ENCODE measurements at regions not wholly inside any gene's neighbourhood (a gene's known extent, or its start where the extent isn't known, plus 50 kb on each side); places are given as distances from the start of the nearest gene placed in this dataset.
A peak's percentile ranks its signal among the peaks of the same experiment; 100 is the strongest.

DNA sequence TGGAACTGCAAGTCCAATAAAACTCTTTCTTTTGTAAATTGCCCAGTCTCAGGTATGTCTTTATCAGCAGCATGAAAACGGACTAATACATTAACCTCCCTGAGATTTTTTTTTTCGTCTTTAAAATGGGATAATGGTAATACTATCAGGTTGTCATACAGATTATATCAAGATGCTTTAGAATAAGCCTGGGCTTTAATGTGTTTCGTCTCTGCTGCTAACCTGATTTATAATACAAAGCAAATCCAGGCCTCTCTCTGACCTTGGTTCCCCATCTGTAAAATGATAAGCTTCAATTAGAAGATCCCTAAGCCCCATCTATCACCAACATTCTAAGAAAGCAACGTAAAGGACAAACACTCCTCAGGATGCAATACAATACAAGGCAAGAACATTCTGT is 283.5 kb downstream of the LRATD1 start:
- no peak for DNase-seq

GRCh38 chr2:14923820-14924580 is 291.5 kb downstream of the LRATD1 start:
- DNase-seq = no peak

GRCh38 chr2:14925471-14925870 is 293.0 kb downstream of the LRATD1 start:
- DNase-seq = no peak

- DNase-seq = peak in 1 of 2 experiments; percentile 11
Observed at GRCh38 chr2:14927021-14927564, 294.6 kb downstream of the LRATD1 start.

DNA sequence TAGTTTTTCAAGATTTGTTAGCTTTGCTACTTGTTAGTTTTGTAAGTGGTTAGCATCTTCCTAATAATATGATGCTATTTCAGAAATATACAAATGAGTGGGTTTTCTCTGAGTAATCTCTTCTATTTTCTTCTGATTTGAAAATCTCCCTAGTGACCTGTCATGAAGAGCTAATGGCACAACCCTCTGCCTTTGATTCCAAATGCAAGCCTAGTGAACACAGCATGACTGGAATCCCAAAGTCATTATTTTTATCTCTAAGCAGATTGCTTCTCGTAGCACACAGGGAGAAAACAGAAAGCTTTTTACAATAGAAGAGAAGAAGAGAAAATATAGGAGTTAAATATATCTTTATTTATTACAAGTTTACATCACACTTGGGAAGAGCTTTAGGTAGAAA is 295.5 kb downstream of the LRATD1 start:
- no peak for DNase-seq

- DNase-seq = no peak
Observed at GRCh38 chr2:14930441-14930840, 297.9 kb downstream of the LRATD1 start.

- no peak for DNase-seq
Observed at GRCh38 chr2:14932285-14932684, 299.8 kb downstream of the LRATD1 start.

DNA sequence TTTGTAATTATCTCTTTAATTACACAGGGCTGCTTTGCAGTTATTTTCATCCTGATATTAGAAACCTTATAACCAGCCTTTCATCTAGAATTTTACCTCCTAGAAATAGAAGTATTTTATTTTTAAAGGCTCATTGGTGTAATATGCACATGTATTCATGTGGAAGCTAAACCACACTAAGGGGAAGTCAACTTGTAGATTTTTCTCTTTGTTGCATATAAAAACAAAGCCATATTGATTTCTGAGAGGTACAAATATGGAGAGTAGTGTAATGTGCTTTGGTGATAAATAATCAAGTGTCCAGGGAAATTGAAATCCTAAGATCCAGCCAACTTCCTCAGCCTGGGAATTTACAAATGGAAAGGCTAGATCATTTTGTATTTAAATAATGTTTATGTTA is 301.2 kb downstream of the LRATD1 start:
- DNase-seq = no peak

DNA sequence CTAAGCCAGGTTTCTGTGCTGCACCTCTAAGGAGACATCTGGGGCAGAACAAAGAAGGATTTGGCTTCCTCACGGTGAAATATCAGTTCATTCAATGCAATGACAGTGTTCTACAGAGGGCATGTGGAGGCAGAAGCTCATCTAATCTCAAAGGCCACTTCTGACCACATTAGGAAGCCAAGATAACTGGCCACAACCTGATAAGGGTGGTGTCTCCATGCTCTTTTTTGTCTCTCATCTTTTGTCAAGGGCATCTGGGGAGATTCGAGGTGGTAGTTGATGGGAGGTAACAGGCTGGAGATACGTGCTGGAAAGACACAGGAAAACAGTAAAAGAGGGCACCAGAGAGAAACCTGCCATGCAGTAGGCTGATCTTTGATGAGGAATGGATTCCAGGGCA is 303.9 kb downstream of the LRATD1 start:
- no peak for DNase-seq

DNA sequence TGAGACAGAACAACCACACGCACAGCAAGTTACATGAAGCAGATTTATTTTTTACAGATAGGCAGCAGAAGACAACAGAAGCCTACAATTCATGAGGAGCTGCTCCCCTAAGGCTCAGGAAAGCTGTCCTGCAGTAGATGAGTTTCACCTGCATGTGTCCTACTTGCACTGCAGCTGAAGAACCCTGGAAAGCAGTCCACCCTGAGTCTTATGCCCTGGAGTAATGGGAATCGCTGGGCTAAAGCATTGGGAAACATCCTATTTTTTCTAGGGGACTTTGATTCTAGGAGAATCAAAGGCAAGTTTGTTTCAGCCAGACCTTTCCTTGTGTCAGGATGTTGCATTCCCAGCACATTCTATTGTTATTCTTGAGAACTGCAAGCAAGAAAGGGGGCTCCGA is 304.8 kb downstream of the LRATD1 start:
- no peak for DNase-seq

GRCh38 chr2:14941151-14941631 is 308.7 kb downstream of the LRATD1 start:
- DNase-seq = no peak

- DNase-seq = no peak
Observed at GRCh38 chr2:14942987-14943386, 310.5 kb downstream of the LRATD1 start.

GRCh38 chr2:14944562-14945346 is 312.2 kb downstream of the LRATD1 start:
- peak; percentile 49 to 52 for DNase-seq

DNA sequence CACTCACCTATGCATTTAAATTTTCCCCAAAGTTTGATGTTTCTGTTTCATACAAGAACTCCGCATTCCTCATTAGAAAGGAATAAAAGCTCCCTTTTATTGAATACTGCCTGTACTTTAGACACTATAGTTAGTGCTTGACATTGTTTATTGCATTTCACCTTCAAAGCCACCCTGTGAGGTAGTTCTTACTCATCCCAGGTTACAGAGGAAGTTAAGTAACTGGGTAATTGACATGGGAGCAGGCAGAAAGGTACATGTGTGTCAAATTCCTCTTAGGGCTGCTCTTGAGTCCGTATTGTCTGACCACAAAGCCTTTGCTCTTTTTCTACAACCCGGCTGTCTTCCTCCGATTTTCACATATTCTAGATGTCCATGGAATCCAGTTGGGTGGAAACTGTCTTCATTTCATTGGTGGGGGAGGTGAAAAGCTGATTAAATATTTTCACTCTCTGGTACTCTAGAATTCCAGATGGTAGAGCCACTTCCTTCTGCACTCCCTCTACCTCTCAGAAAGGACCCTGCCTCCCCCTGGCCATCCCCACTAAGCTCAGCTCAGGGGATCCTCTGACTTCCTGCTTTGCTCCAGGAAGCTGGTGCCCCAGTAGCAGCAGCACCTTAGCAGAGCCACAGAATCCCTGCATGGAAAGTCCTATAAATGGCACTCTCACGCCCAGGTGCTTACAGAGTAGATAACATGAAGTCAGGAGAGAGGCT is 319.2 kb downstream of the LRATD1 start:
- DNase-seq = no peak

DNA sequence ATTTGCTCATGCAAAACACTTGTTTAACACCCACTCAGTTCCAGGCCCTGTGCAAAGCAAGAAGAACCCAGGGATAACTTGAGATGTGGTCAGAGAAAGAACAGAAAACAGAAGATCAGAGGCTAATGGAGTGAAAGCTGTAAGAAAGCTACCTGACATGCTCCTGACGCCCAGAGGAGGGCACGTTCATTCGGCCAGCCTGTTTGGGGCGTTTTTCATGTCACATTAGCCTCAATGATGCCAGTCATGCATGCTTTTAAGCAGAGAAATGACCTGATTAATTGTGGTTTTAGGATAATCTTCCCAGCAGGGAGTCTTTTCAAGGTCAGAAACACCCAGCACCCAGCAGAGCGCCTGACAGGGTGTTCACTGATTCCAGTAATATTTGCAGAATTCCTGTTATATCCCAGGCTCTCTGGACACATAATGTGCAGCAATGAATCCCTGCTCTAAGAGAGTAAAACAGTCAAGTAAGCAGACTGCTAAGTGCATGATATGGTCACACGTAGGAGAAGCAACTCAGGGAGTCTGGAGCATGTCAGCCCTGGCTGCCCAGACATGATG is 320.0 kb downstream of the LRATD1 start:
- no peak for DNase-seq

- no peak for DNase-seq
Observed at GRCh38 chr2:14960686-14961324, 328.3 kb downstream of the LRATD1 start.

- no peak for DNase-seq
Observed at GRCh38 chr2:14967729-14968128, 335.2 kb downstream of the LRATD1 start.

DNA sequence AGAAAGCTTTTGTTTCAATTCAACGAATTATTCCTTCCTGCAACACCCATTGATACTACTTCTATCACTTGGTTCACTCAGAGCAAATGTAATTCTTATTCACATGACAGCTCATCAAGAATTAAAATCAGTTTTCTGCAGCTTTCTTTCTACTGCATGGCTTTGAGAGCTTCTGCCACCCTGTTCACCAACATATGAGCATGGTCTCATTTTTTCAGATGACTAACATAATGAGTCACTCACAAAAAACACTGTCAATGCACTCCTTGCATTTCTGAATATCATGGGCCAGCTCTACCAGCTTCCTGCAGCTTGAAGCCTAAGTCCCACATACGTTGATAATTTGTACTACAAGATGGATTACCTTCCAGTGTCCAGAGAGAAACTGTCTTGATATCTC is 342.9 kb downstream of the LRATD1 start:
- no peak for DNase-seq

- DNase-seq = no peak
Observed at GRCh38 chr2:14977021-14977420, 344.5 kb downstream of the LRATD1 start.

DNA sequence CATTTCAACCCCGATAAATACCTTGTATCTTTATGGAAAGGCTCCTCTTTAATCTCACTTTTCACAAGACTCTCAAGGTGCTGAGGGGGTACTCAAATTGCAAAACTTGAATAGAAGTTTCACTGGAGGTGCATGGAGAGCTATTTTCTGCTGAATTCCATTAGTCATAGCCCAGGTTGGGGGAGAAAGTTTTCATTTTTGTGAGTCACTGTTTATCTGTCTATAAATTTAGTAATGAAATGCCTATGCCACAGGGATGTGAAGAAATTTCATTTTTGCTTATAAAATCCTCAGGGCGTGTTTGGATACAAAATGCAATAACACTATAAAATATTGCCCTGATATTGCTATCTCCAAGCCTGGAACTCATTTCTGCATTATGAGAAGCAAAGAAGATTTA is 346.3 kb downstream of the LRATD1 start:
- no peak for DNase-seq

- no peak for DNase-seq
Observed at GRCh38 chr2:14982790-14983189, 350.3 kb downstream of the LRATD1 start.

DNA sequence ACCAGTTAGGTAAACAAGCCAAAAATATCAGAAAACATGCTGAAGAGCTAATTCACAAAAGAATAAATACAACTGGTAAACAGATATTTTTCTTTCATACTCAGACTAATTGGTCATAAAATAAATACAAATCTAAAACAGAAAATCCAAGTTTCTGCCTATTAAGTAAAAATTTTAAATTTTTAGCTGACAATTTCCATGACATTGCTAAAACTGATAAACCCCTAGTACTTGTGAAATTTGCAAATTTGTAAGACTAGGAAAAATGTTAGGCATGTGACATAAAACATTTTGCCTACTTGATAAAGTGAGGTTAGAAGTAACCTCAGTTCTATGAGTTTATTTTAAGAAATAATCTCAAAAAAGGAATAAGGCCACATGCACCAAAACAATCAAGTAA is 356.1 kb downstream of the LRATD1 start:
- no peak for DNase-seq

All from SHP77 (cell line).